CD8-positive, alpha-beta memory T cell (primary cell): ENCODE measurements at regions not wholly inside any gene's neighbourhood (a gene's known extent, or its start where the extent isn't known, plus 50 kb on each side); places are given as distances from the start of the nearest gene placed in this dataset.

Source experiments
- CTCF ChIA-PET: fragments of 350-600 bp; sonication (Branson Sonifier 250); formaldehyde crosslinking; loops from one replicate; lab custom pipeline; 2021; ENCODE audit warnings: antibody characterized with exemption; lab: Charles Lee
- POLR2A ChIA-PET: fragments of 350-600 bp; sonication (Branson Sonifier 250); formaldehyde crosslinking; loops from one replicate; lab custom pipeline; 2021; ENCODE audit warnings: antibody characterized with exemption; lab: Charles Lee
- DNase-seq, 5 donors: peaks; one replicate each; pipeline versions ENCODE4 v3.0.0 to v3.0.0-alpha.2; 2020 to 2022; ENCODE audit warnings: mixed read lengths in 1 of 5
- H3K27ac ChIP-seq: one replicate; pipeline ENCODE4 v1.7.0; 2013; ENCODE audit warnings: low read depth, mild to moderate bottlenecking, low read length, moderate library complexity
- H3K27me3 ChIP-seq: 2 replicates; pipeline ENCODE4 v1.7.0; 2013; ENCODE audit warnings: low read length, mild to moderate bottlenecking; ENCODE audit not compliant: insufficient read depth, poor library complexity, severe bottlenecking
- H3K36me3 ChIP-seq: 2 replicates; pipeline ENCODE4 v1.7.0; 2013; ENCODE audit warnings: mild to moderate bottlenecking, low read length, moderate library complexity; ENCODE audit not compliant: insufficient read depth
- H3K4me1 ChIP-seq: 2 replicates; pipeline ENCODE4 v1.7.0; 2013; ENCODE audit warnings: mild to moderate bottlenecking, low read length, moderate library complexity; ENCODE audit not compliant: insufficient read depth
- H3K4me3 ChIP-seq: 2 replicates; pipeline ENCODE4 v1.7.0; 2013; ENCODE audit warnings: mild to moderate bottlenecking, low read length
- H3K9me3 ChIP-seq: 2 replicates; pipeline ENCODE4 v1.7.0; 2013; ENCODE audit warnings: mild to moderate bottlenecking, low read length
- H3K27ac Mint-ChIP-seq, 8 donors: one replicate each; pipeline ENCODE4 v1.8.0; 2020 to 2021; ENCODE audit warnings: mixed read lengths in 8 of 8, mild to moderate bottlenecking in 6 of 8, inconsistent platforms in 3 of 8, moderate library complexity in 3 of 8
- H3K27me3 Mint-ChIP-seq, 2 donors: one replicate each; pipeline ENCODE4 v1.8.0; 2020 to 2021; ENCODE audit warnings: mixed read lengths in 2 of 2, mild to moderate bottlenecking in 1 of 2, moderate library complexity in 1 of 2
- H3K36me3 Mint-ChIP-seq, 3 donors: one replicate each; pipeline ENCODE4 v1.8.0; 2020 to 2021; ENCODE audit warnings: mixed read lengths in 3 of 3, inconsistent platforms in 1 of 3, mild to moderate bottlenecking in 1 of 3
- H3K4me1 Mint-ChIP-seq, 3 donors: one replicate each; pipeline ENCODE4 v1.8.0; 2020 to 2021; ENCODE audit warnings: mixed read lengths in 3 of 3, inconsistent platforms in 1 of 3, mild to moderate bottlenecking in 1 of 3
- H3K4me3 Mint-ChIP-seq, 7 donors: one replicate each; pipeline ENCODE4 v1.8.0; 2020 to 2021; ENCODE audit warnings: mixed read lengths in 7 of 7, mild to moderate bottlenecking in 6 of 7, moderate library complexity in 4 of 7, inconsistent platforms in 2 of 7
- H3K9me3 Mint-ChIP-seq, 5 donors: one replicate each; pipeline ENCODE4 v1.8.0; 2020 to 2022; ENCODE audit warnings: mixed read lengths in 5 of 5, mild to moderate bottlenecking in 3 of 5, moderate library complexity in 2 of 5, inconsistent platforms in 1 of 5

DNA sequence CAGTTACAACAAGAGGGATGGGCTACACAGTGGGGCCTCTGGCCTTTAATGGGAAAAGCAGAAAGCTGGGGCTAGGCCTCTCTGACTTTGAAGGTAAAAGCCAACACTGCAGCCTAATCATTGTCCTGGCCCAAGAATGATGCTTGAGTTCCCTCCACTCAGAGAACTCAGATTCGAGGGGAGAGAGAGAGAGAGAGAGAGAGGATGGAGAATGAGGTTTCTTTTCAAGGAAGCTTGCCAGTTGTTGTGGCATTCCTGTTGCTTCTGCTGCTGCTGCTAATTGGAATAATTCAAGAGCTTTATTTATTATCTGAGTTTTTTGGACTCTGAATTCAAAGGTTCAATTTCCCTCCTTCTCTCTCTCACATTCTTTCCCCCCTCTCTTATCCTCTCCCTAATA, 144.6 kb upstream of the IRX6 start:
- H3K9me3 ChIP-seq: no peaks in the 10 kb centered on the region
- POLR2A ChIA-PET: no interaction called here
- CTCF ChIA-PET: no interaction called here
- H3K4me3 ChIP-seq: no peak overlapping the region
- H3K4me1 Mint-ChIP-seq: no peaks in the 10 kb centered on the region
- no peak overlapping the region for H3K27ac Mint-ChIP-seq
- peaks cover 0 to 4% of the 10 kb centered on the region in 2 donors for H3K27me3 Mint-ChIP-seq
- DNase-seq: no peak
- H3K27me3 ChIP-seq: no peaks in the 10 kb centered on the region
- H3K9me3 Mint-ChIP-seq: peaks cover 0 to 3% (median 0%) of the 10 kb centered on the region in 5 donors
- no peaks in the 10 kb centered on the region for H3K36me3 ChIP-seq
- H3K4me1 ChIP-seq: no peaks in the 10 kb centered on the region
- no peaks in the 10 kb centered on the region for H3K36me3 Mint-ChIP-seq
- H3K4me3 Mint-ChIP-seq: no peak overlapping the region
- no peak overlapping the region for H3K27ac ChIP-seq

DNA sequence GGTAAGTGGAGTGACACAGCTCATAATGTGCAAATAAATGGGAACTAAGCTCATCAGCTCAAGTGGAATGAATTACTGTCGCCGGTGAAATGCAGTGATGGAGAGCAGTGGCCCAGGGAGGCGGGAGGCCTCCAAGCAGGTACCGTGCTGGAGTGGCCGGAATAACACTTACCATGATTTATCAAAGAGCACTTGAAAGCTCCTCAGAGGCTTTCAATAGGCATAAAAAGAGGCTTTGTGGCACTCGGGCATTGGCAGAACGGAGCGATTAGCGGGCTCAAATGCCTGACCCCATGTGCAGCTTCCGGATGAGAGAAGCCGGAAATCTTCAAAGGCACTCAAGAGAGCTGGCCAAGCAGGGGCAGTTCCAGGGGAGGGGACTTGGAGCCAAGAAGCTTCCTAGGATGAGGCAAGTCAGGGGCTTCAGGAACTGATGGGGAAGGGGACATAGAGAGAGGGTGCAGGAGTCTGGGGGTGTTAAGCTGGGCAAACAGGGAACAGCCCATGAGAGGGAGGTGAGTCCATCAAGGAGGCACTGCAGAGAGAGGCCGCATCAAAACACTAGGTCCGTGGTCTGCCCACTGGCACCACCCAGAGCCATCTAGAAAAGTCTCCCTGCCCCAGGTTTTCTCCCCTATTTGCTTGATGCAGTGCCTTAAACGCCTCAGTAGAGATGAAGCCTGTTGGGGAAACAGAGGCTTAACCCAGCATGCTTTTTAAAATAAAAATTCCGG, 144.0 kb upstream of the IRX6 start:
- no peak for DNase-seq
- no peaks in the 10 kb centered on the region for H3K36me3 Mint-ChIP-seq
- no peaks in the 10 kb centered on the region for H3K27me3 ChIP-seq
- H3K27me3 Mint-ChIP-seq: peaks cover 0 to 4% of the 10 kb centered on the region in 2 donors
- CTCF ChIA-PET: no interaction called here
- H3K36me3 ChIP-seq: no peaks in the 10 kb centered on the region
- H3K4me1 ChIP-seq: no peaks in the 10 kb centered on the region
- POLR2A ChIA-PET: no interaction called here
- H3K27ac Mint-ChIP-seq: no peak overlapping the region
- no peaks in the 10 kb centered on the region for H3K4me1 Mint-ChIP-seq
- H3K9me3 Mint-ChIP-seq: peaks cover 0 to 3% (median 0%) of the 10 kb centered on the region in 5 donors
- no peak overlapping the region for H3K4me3 ChIP-seq
- H3K4me3 Mint-ChIP-seq: no peak overlapping the region
- H3K9me3 ChIP-seq: no peaks in the 10 kb centered on the region
- no peak overlapping the region for H3K27ac ChIP-seq

DNA sequence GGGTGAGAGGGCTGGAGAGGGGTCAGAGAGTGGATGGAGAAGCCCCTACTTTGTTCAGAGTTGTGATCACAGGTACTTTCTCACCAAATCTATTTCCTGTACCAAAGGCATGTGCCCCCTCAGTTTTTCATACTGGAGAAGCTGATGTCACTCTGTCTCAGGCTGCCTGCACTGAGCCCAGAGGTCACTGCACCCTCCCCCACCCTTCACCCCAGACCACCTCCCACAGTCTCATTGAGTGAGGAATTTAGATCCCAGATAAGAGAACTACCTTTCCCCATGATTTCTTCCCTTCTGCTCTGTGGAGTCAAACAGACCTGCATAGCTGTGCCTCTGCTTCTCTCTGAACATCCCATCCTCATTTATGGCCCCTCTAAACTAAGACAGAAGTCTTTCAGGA, 140.0 kb upstream of the IRX6 start:
- Histone ChIP-seq H3K4me3 (no peak overlapping the region), H3K36me3 (no peaks in the 10 kb centered on the region), H3K9me3 (no peaks in the 10 kb centered on the region), H3K27ac (no peak overlapping the region), H3K27me3 (no peaks in the 10 kb centered on the region), H3K4me1 (no peaks in the 10 kb centered on the region)
- no peak overlapping the region for H3K27ac Mint-ChIP-seq
- H3K27me3 Mint-ChIP-seq: peaks cover 1 to 17% of the 10 kb centered on the region in 2 donors
- ChIA-PET POLR2A (no interaction called here), CTCF (no interaction called here)
- H3K4me3 Mint-ChIP-seq: no peak overlapping the region
- no peaks in the 10 kb centered on the region for H3K36me3 Mint-ChIP-seq
- DNase-seq: no peak
- no peaks in the 10 kb centered on the region for H3K4me1 Mint-ChIP-seq
- peaks cover 0 to 2% (median 0%) of the 10 kb centered on the region in 5 donors for H3K9me3 Mint-ChIP-seq

DNA sequence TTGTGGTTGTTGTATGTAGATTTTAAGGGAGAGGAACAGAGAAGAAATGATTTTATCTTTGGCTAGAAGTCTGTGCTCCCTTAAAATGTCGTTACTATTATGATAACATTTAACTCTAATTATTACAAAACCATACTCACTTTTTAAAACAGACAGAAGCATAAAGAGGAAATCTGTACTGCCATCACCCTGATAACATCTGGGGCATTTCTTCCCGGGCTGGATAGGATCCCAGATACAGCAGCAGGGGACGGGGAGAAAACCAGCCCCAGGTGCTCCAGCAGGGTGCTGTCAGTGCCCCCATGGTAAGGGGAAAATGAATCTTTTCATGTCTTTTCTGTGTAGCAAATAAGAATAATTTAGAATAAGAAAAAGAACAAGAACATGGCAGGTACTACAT, 139.4 kb upstream of the IRX6 start:
- POLR2A ChIA-PET: no interaction called here
- Histone ChIP-seq H3K9me3 (no peaks in the 10 kb centered on the region), H3K4me3 (no peak overlapping the region), H3K36me3 (no peaks in the 10 kb centered on the region), H3K27me3 (no peaks in the 10 kb centered on the region), H3K27ac (no peak overlapping the region), H3K4me1 (no peaks in the 10 kb centered on the region)
- no peak for DNase-seq
- no peak overlapping the region for H3K4me3 Mint-ChIP-seq
- H3K36me3 Mint-ChIP-seq: no peaks in the 10 kb centered on the region
- H3K9me3 Mint-ChIP-seq: peaks cover 0 to 2% (median 0%) of the 10 kb centered on the region in 5 donors
- H3K27ac Mint-ChIP-seq: no peak overlapping the region
- H3K27me3 Mint-ChIP-seq: peaks cover 1 to 17% of the 10 kb centered on the region in 2 donors
- CTCF ChIA-PET: no interaction called here
- H3K4me1 Mint-ChIP-seq: no peaks in the 10 kb centered on the region

DNA sequence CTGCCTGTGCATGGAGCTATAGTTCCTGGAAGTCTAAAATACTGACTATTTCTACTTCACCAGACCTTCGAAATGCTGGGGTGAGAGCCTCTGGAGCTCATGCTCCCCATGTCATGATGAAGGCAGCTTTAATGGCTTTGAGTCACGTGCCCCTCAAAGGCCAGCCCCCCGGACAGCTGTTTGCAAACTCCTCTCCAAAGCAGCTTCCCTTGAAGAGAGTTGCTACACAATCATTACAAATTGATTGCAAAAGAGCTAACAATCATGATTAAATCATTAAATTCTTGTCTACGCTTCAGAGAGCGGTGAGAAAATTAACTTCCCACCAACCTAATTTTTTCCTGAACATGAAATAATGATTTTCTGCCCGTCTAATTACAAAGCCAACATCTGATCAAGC, 134.8 kb upstream of the IRX6 start:
- H3K27ac Mint-ChIP-seq: no peak overlapping the region
- CTCF ChIA-PET: no interaction called here

DNA sequence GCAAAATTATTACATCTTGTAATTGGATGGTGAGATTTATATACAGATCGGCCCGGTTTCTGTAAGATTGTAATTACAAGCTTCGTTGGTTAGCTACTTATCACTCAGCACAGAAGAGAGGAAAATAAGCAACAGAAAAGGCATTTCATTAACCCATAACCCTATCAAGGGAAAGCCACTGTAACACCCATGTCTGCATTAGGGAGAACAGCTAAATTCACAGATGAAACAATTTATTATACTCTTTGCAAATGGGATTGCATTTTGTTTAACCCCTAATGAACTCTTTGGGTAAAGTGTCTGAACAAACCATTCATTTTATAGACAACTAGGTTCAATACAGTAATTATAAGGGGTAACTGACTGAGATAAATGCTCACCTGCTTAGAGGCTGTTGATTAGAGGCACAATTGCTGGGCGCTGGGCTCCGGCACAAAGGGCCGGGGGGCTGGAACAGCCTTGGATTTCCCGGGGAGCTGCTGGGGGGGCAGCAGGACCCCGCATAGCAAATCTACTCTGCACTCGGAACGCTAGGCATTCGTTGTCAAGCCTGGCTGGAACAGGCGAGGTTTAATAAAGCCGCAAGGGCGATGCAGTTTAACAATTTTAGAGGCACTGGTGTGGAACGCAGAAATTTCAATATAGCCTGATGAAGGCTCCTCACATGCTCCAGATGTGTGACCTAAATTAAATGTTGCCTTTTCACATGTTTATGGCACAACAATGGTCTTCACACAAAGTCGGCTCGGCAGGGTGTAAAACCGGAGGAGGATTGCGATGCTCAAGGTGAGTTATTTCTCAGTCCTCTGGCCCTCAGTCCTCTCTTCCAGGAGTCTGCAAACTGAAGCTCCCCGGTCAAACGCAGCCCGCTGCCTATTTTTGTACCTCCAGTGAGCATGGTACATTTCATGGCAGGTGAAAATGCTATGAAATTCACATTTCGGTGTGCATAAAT, 134.0 kb upstream of the IRX6 start:
- H3K4me1 ChIP-seq: no peaks in the 10 kb centered on the region
- H3K36me3 ChIP-seq: no peaks in the 10 kb centered on the region
- no peak overlapping the region for H3K4me3 ChIP-seq
- Mint-ChIP-seq H3K27ac (no peak overlapping the region), H3K36me3 (no peaks in the 10 kb centered on the region), H3K9me3 (peaks cover 0 to 4% (median 0%) of the 10 kb centered on the region in 5 donors), H3K4me1 (no peaks in the 10 kb centered on the region), H3K27me3 (peaks cover 1 to 14% of the 10 kb centered on the region in 2 donors), H3K4me3 (no peak overlapping the region)
- DNase-seq: no peak
- POLR2A ChIA-PET: no interaction called here
- H3K9me3 ChIP-seq: no peaks in the 10 kb centered on the region
- CTCF ChIA-PET: no interaction called here
- H3K27me3 ChIP-seq: no peaks in the 10 kb centered on the region
- no peak overlapping the region for H3K27ac ChIP-seq

More for the DNA sequence above, 134.8 kb upstream of the IRX6 start:
- POLR2A ChIA-PET: no interaction called here
- Mint-ChIP-seq H3K27me3 (peaks cover 1 to 15% of the 10 kb centered on the region in 2 donors), H3K36me3 (no peaks in the 10 kb centered on the region), H3K4me3 (no peak overlapping the region), H3K9me3 (peaks cover 0 to 4% (median 0%) of the 10 kb centered on the region in 5 donors), H3K4me1 (no peaks in the 10 kb centered on the region)
- no peaks in the 10 kb centered on the region for H3K36me3 ChIP-seq
- no peak overlapping the region for H3K27ac ChIP-seq
- DNase-seq: no peak
- no peaks in the 10 kb centered on the region for H3K9me3 ChIP-seq
- H3K27me3 ChIP-seq: no peaks in the 10 kb centered on the region
- H3K4me3 ChIP-seq: no peak overlapping the region
- H3K4me1 ChIP-seq: no peaks in the 10 kb centered on the region

DNA sequence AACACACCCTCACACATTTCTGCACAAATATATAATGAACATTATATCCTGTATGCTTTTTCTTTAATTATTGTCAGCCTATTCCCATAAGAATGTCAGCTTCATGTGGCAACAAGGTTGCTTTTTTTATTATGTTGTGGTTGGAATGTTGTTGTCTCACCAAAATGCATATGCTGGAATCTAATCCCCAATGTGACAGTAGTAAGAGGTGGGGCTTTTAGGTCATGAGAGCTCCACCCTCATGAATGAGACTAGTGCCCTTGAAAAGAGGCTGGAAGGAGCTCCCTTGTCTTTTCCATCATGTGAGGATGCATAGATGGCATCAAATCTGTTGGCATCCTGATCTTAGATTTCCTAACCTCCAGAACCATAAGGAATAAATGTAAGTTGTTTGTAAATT, 131.3 kb upstream of the IRX6 start:
- no peaks in the 10 kb centered on the region for H3K4me1 ChIP-seq
- Mint-ChIP-seq H3K27me3 (peaks cover 1 to 7% of the 10 kb centered on the region in 2 donors), H3K4me3 (no peak overlapping the region), H3K9me3 (peaks cover 0 to 4% (median 4%) of the 10 kb centered on the region in 5 donors), H3K27ac (no peak overlapping the region), H3K36me3 (no peaks in the 10 kb centered on the region), H3K4me1 (no peaks in the 10 kb centered on the region)
- CTCF ChIA-PET: no interaction called here
- H3K4me3 ChIP-seq: no peak overlapping the region
- no peak overlapping the region for H3K27ac ChIP-seq
- POLR2A ChIA-PET: no interaction called here
- no peaks in the 10 kb centered on the region for H3K27me3 ChIP-seq
- no peaks in the 10 kb centered on the region for H3K36me3 ChIP-seq
- DNase-seq: no peak
- H3K9me3 ChIP-seq: no peaks in the 10 kb centered on the region

DNA sequence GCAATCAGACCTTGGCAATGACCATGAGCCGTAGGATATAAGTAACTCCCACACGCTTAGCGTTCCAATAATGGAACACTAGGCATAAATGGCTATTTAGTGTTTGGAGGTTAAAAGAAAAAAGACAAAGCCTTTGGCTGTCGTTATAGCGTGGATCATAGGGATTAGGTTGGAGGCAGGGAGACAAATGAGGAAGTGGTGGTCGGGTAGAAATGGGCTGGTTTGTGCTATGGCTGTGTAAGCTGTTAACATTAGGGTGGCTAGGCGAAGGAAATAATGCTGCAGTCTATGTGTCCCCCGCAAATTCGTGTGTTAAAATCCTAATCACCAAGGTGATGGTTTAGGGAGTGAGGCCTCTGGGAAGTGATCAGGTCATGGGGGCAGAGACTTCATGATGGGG, 120.4 kb upstream of the IRX6 start:
- Mint-ChIP-seq H3K9me3 (peaks cover 0 to 2% (median 0%) of the 10 kb centered on the region in 5 donors), H3K27me3 (no peaks in the 10 kb centered on the region), H3K4me1 (peaks cover 3 to 4% (median 4%) of the 10 kb centered on the region in 3 donors), H3K36me3 (no peaks in the 10 kb centered on the region), H3K4me3 (peak overlapping the region in 2 of 7 donors; percentile 22 to 47), H3K27ac (no peak overlapping the region)
- Histone ChIP-seq H3K27ac (no peak overlapping the region), H3K27me3 (no peaks in the 10 kb centered on the region), H3K4me1 (no peaks in the 10 kb centered on the region), H3K36me3 (no peaks in the 10 kb centered on the region), H3K4me3 (no peak overlapping the region), H3K9me3 (no peaks in the 10 kb centered on the region)
- CTCF ChIA-PET: no interaction called here
- POLR2A ChIA-PET: no interaction called here
- no peak for DNase-seq
